ENCODE measurements at regions not wholly inside any gene's neighbourhood (a gene's known extent, or its start where the extent isn't known, plus 50 kb on each side); places are given as distances from the start of the nearest gene placed in this dataset.

DNA sequence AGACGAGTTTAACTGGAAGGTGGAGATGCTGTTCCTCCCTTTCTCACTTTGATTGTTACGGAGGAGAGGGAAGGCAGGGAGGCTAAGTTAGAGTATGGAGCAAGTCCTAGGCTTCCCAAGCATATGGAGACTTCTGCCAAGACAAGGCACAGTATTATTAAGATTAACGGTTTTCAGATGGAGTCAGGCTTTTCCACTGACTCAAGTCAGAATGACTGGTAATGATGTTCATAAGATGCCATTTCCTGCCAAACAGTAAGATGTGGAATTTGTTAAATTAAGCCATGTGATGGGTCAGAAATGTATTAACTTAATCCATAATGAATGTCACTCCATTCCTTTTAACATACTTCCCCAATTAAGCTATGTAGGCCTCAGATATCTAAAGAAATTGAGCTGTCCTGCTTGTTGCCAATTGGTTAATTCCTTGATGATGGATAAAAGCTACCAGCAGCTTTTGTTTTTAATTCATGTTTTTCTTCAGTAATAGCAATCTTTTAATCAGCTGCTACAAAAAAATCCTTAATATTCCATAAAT, 383.7 kb downstream of the ZNF521 start:
- TF ChIP-seq CTCF (IDR thresholded peaks at IDR 0.05), result no peak
- no peak for TF ChIP-seq ZFX (IDR thresholded peaks at IDR 0.05; ENCODE audit: borderline replicate concordance)

Data from 22Rv1 (cell line).